NCI-H1436 (cell line): ENCODE measurements at regions not wholly inside any gene's neighbourhood (a gene's known extent, or its start where the extent isn't known, plus 50 kb on each side); places are given as distances from the start of the nearest gene placed in this dataset.

Experiments
- DNase-seq: peaks from one replicate; lab custom pipeline; 2025; lab: John Stamatoyannopoulos, UW

GRCh38 chr20:17109307-17109706 is 117.5 kb upstream of the PCSK2 start:
- no peak for DNase-seq

DNA sequence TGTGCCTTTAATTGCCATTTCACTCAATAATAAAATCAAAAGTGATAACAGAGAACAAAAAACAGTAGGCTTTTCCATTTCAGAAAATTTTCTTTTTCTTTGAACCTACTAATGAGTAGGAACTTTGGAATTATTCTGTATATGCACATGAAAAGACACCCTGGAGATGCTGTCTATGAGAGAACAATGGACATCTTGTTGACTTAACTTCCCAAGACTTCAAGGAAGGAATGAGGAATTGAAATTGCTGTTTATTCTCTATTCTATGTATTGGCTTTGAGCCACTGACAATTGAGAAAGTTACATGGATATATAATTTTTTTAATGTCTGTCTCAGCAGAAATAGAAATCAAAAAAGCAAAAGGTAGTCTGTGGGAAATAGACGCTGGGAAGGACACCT is 98.6 kb upstream of the PCSK2 start:
- DNase-seq: no peak

GRCh38 chr20:17129089-17129488 is 97.8 kb upstream of the PCSK2 start:
- no peak for DNase-seq

DNA sequence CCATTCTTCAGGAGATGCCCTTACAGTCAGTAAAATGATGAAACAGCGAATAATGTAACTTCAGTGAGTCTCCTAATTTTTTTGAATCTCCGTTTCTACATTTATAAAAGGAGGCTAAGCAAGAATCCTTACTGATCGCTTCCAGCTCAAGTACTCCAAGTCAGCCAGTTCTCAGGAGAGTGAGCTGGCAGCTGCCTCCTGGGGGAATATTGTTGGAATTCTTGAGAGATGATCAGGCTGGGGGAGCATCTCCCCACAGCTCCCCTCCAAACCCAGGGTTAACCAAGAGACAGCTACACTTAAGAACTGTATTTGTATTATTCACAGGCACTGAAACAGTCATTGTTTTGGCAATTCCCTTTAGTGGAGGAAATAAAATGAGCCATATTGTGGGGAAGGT is 89.1 kb upstream of the PCSK2 start:
- no peak for DNase-seq

GRCh38 chr20:17138237-17138636 is 88.6 kb upstream of the PCSK2 start:
- DNase-seq: no peak

DNA sequence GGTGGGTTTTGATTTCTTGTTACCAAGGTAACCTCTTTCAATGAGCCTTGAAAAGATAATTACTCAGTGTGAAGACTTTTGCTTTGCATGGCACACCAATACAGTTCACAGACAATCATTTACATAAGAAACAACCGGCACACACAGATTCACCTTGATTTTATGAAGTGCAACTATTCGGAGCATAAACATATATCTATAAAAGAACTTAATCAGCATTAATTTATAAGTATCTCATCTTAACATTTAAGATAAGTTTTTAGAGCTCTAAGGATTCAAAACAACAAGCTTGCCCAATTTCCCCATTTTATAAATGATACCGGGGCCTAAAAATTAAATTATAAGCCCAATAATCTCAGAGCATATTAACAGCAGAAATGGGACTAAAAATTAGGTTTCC is 85.9 kb upstream of the PCSK2 start:
- no peak for DNase-seq

DNA sequence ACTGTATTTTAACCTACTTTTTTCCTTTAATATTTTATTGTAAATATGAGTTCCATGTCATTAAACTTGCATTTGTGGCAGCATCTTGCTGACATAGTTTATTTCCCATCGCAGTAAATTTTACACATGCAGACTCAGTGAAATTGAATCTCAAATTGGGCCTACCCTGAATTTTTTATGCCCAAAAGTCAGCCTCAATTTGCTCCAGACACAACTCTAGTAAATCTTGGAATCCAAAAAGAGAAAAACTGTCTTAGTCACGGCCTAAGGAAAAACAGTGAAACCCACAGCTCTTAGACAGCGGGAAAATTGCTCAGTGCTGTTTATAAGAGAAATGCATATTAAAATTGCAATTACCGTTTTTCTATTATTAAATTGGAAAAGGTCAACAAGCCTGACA is 85.3 kb upstream of the PCSK2 start:
- no peak for DNase-seq

- DNase-seq: no peak
These were observed 84.2 kb upstream of the PCSK2 start for GRCh38 chr20:17142666-17143065.

DNA sequence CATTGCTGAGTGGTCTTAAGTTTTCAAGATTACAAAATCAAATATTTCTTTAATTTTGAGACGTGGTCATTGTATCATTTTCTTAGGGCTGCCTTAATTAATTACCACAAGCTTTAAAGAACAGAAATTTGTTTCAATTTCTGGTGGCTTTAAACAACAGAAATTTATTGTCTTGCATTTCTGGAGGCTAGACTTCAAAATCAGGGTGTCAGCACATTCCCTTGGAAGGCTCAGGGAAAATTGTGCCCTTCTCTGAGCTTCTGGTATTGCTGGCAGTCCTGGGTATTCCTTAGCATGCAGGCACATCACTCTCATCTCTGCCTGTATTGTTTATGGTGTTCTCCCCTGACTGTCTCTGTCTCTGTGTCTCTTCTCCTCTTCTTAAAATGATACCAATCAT is 76.0 kb upstream of the PCSK2 start:
- DNase-seq: no peak

DNA sequence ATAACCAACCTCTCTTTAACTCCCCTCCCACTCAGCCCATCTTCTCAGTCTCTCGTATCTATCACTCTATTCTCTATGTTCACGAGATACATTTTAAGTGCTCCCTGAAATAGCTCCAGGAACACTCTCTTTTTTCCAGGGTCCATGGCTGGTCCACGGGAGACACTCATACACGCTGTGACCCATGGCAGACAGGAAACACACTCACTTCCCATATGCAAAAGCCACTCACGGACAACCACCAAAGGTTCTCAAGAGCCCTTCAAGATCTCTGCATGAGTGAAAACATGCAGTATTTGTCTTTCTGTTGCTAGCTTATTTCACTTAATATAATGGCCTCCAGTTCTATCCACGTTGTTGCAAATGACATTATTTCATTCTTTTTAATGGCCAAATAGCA is 71.4 kb upstream of the PCSK2 start:
- DNase-seq: no peak

GRCh38 chr20:17158701-17159100 is 68.1 kb upstream of the PCSK2 start:
- no peak for DNase-seq

DNA sequence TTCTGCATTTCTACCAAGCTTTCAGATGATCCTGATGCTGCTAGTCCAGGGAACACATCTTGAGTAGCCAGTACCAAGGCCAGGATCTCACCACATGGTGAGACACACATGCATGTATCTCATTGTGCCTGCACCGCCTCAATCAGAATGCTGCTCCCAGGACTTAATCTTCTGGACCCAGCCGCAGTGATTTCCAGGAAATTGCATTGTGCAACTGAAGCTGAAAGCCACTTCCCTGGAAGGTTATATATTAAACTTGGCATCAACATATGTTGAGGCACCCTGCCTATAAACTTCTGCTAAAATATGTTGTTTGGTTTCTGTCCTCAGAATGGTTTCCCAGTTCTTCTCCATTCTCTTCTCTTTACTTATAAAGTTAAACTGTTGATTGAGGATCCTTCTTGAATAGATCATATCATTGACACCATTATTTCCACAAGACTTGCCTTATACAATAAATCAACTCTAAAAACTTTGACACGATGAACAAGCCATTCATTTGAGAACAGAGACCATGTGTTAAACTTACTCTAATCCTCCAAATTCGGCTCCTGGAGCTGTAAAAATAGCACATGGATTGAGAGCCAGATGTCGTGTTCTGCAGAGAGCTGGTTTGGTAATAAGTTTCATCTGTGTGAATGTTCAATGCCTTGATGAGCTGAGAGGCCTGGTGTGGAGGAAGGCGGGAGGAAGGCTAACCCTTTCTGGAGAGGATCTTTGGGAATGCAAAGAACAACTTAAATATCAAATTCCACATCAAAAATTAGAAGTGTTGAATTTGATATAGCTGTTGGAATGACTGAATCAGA is 65.0 kb upstream of the PCSK2 start:
- DNase-seq: no peak

GRCh38 chr20:17168026-17168612 is 58.7 kb upstream of the PCSK2 start:
- no peak for DNase-seq

GRCh38 chr20:17169585-17170136 is 57.2 kb upstream of the PCSK2 start:
- DNase-seq: peak; percentile 49

- DNase-seq: no peak
These were observed 55.0 kb upstream of the PCSK2 start for GRCh38 chr20:17171746-17172280.

DNA sequence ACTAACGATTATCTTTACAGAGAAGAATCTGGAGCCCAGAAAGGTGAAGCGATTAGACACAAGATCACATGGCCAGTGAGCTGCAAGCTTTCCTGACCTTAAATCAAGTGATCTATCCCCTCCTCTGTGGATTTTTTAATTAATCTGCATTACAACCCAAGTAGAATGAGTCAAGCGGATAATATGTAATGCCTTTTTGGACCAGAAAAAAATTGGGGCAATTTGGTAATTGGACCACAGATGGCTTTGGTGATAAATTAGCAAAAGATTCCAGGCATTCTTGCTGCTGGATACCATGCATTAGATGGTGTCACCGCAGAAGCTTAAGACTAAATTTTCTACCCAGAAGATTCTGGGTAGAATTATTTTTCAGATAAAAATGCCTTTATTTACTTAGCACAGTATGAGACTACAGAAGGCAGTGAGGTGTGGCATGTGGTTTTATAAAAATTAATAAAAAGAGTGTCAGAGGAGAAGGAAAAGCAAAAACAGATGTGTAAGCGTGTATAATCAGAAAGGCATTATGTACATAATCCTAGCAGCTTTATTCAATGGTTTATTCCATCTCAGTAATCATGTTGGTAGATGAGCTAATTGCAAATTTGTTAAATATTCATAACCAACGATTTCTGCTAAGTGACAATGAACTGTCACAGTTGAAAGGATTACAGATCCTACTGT is 53.9 kb upstream of the PCSK2 start:
- no peak for DNase-seq
